K562 (cell line): ENCODE measurements at regions not wholly inside any gene's neighbourhood (a gene's known extent, or its start where the extent isn't known, plus 50 kb on each side); places are given as distances from the start of the nearest gene placed in this dataset.

Experiments
- ATF2 ChIP-seq: sonication (generic); formaldehyde crosslinking; IDR thresholded peaks from 2 replicates; pipeline ENCODE4 v1.8.1; 2022; ENCODE audit warnings: missing genetic modification reagents
- CREB3 ChIP-seq: fragments of 450-650 bp; conservative IDR thresholded peaks from 2 replicates; pipeline ENCODE4 v1.6.1; 2016; ENCODE audit warnings: missing genetic modification characterization, low read depth, mild to moderate bottlenecking, missing compliant biosample characterization, moderate library complexity
- CTCF ChIP-seq, 3 experiments: IDR thresholded peaks in 2 of 3; conservative IDR thresholded peaks in 1 of 3; 2 replicates each; pipeline ENCODE4 v1.5.1; 2011 to 2012; ENCODE audit warnings: low read length in 3 of 3, mild to moderate bottlenecking in 3 of 3, control low read depth in 2 of 3, improper control_type of control experiment in 1 of 3, inconsistent platforms in 1 of 3, low read depth in 1 of 3, mixed read lengths in 1 of 3, moderate library complexity in 1 of 3; ENCODE audit not compliant: insufficient read depth in 2 of 3
- HMG20A ChIP-seq: fragments of 450-650 bp; formaldehyde crosslinking; conservative IDR thresholded peaks from 2 replicates; pipeline ENCODE4 v1.4.0; 2020; ENCODE audit warnings: mild to moderate bottlenecking, mixed read lengths
- NCOA1 ChIP-seq: fragments of 450-650 bp; IDR thresholded peaks from 2 replicates; pipeline ENCODE4 v1.6.1; 2016; ENCODE audit warnings: low read depth
- POLR2AphosphoS5 ChIP-seq: IDR thresholded peaks from 2 replicates; pipeline ENCODE4 v1.6.1; 2011; ENCODE audit warnings: mild to moderate bottlenecking, low read depth, low read length, moderate library complexity; ENCODE audit not compliant: control insufficient read depth, insufficient read depth
- RFX5 ChIP-seq: IDR thresholded peaks from 2 replicates; pipeline ENCODE4 v1.6.1; 2011; ENCODE audit warnings: low read depth, mild to moderate bottlenecking, improper control_type of control experiment, low read length
- TFAP4 ChIP-seq: sonication (generic); formaldehyde crosslinking; IDR thresholded peaks from 2 replicates; pipeline ENCODE4 v1.8.0; 2022; ENCODE audit warnings: missing genetic modification reagents, mild to moderate bottlenecking, moderate library complexity, borderline replicate concordance
- ZFP91 ChIP-seq: sonication (generic); formaldehyde crosslinking; IDR thresholded peaks from 2 replicates; pipeline ENCODE4 v1.8.0; 2022; ENCODE audit warnings: mild to moderate bottlenecking, missing genetic modification reagents
- ZKSCAN3 ChIP-seq: fragments of 250-450 bp; sonication (Bioruptor Pico); IDR thresholded peaks from 2 replicates; pipeline ENCODE4 v1.4.0; 2020
- TF ChIP-seq, protein P1 (sequence below): fragments of 250-450 bp; sonication (Bioruptor Pico); IDR thresholded peaks from 2 replicates; pipeline ENCODE4 v1.4.0; 2020; ENCODE audit warnings: mild to moderate bottlenecking
- TF ChIP-seq, protein P2 (sequence below), 2 experiments: fragments of 450-650 bp; formaldehyde crosslinking in 1 of 2; IDR thresholded peaks; 2 replicates each; pipeline versions ENCODE4 v1.4.0 to v1.6.1; 2014 to 2020; ENCODE audit warnings: mild to moderate bottlenecking in 2 of 2, borderline replicate concordance in 1 of 2, low read depth in 1 of 2

GRCh38 chr4:186789651-186790050, 66.0 kb upstream of the FAT1 start:
- no peak for TF ChIP-seq RFX5
- no peak for TF ChIP-seq ZKSCAN3 (CRISPR knock-in tag)
- TF ChIP-seq, protein P1, sequence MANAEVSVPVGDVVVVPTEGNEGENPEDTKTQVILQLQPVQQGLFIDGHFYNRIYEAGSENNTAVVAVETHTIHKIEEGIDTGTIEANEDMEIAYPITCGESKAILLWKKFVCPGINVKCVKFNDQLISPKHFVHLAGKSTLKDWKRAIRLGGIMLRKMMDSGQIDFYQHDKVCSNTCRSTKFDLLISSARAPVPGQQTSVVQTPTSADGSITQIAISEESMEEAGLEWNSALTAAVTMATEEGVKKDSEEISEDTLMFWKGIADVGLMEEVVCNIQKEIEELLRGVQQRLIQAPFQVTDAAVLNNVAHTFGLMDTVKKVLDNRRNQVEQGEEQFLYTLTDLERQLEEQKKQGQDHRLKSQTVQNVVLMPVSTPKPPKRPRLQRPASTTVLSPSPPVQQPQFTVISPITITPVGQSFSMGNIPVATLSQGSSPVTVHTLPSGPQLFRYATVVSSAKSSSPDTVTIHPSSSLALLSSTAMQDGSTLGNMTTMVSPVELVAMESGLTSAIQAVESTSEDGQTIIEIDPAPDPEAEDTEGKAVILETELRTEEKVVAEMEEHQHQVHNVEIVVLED: no peak
- no peak for TF ChIP-seq NCOA1
- TF ChIP-seq, protein P2, sequence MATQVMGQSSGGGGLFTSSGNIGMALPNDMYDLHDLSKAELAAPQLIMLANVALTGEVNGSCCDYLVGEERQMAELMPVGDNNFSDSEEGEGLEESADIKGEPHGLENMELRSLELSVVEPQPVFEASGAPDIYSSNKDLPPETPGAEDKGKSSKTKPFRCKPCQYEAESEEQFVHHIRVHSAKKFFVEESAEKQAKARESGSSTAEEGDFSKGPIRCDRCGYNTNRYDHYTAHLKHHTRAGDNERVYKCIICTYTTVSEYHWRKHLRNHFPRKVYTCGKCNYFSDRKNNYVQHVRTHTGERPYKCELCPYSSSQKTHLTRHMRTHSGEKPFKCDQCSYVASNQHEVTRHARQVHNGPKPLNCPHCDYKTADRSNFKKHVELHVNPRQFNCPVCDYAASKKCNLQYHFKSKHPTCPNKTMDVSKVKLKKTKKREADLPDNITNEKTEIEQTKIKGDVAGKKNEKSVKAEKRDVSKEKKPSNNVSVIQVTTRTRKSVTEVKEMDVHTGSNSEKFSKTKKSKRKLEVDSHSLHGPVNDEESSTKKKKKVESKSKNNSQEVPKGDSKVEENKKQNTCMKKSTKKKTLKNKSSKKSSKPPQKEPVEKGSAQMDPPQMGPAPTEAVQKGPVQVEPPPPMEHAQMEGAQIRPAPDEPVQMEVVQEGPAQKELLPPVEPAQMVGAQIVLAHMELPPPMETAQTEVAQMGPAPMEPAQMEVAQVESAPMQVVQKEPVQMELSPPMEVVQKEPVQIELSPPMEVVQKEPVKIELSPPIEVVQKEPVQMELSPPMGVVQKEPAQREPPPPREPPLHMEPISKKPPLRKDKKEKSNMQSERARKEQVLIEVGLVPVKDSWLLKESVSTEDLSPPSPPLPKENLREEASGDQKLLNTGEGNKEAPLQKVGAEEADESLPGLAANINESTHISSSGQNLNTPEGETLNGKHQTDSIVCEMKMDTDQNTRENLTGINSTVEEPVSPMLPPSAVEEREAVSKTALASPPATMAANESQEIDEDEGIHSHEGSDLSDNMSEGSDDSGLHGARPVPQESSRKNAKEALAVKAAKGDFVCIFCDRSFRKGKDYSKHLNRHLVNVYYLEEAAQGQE (IDR thresholded peaks at IDR 0.05; ENCODE audit: borderline replicate concordance): no peak
- TF ChIP-seq, protein P2 (CRISPR knock-in tag; IDR thresholded peaks at IDR 0.05; ENCODE audit: low read depth): no peak
- TF ChIP-seq POLR2AphosphoS5: no peak
- no peak for TF ChIP-seq ZFP91 (CRISPR knock-in tag)
- TF ChIP-seq CREB3 (tag): no peak
- TF ChIP-seq ATF2: no peak
- TF ChIP-seq CTCF (IDR thresholded peaks at IDR 0.05 in 2 of 3, conservative IDR thresholded peaks at IDR 0.05 in 1 of 3; ENCODE audit: insufficient read depth in 2 of 3, low read depth in 1 of 3, low read length in 3 of 3): no peak
- TF ChIP-seq TFAP4: no peak
- no peak for TF ChIP-seq HMG20A (CRISPR knock-in tag)
